GM18861 (cell line): ENCODE measurements at regions not wholly inside any gene's neighbourhood (a gene's known extent, or its start where the extent isn't known, plus 50 kb on each side); places are given as distances from the start of the nearest gene placed in this dataset.
"Not testable (repeated sequence)": the region's sequence is repeated elsewhere in the genome, so short reads cannot be mapped to it uniquely, and the experiment has no call there.

ENCODE experiments used
- ATAC-seq: cut with Tn5 transposase; IDR thresholded peaks from one replicate; pipeline ENCODE4 v1.9.1; 2021; ENCODE audit not compliant: unreplicated experiment

DNA sequence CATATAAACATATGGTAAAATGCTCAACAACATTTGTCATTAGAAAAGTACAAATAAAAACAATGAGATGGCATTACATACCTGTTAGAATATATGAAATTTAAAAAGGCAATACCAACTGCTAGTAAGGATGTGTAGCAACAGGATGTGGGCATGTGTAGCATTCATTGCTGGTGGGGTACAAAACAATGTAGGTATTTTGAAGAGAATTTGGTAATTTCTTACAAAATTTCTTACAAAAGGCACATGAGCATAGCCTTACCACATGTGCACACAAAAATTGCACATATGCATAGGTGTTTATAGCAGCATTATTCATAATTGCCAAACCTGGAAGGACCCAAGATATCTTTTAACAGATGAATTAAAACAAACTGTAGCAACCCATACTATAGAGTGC, 1355.1 kb upstream of the CITED2 start:
- no peak for ATAC-seq

DNA sequence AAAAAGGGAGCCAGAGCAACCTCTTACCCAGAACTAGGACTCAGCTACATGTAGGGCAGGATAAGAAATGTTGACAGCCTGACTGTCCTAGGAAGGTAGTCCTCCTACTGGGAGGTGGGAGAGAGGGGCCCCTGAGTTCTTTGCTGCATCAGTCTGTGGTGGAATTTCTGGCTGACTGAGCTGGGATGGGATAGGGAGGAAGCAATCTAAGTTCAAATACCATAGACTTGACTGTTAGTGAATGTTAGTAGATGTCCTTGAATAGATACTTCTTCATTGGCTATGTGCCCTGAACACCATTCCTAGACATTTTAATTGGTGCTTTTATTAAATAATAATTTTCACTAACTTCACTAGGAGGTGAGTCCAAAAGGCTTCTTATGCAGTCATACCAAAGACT, 1343.6 kb upstream of the CITED2 start:
- no peak for ATAC-seq

DNA sequence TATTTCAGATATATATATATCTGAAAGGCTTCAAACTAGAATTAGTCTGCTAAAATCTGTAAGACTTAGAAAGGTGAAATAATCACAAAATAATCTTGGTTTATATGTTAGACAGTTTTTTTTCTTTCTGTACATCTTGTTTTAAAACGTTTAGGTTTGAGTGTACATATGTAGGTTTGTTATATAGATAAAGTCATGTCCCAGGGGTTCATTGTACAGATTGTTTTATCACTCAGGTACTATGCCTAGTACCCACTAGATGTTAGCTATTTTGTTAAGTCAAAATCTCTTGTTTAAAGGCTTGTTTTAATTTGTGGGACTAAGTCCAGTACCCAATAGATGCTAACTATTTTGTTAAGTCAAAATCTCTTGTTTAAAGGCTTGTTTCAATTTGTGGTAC, 1339.0 kb upstream of the CITED2 start:
- no peak for ATAC-seq

DNA sequence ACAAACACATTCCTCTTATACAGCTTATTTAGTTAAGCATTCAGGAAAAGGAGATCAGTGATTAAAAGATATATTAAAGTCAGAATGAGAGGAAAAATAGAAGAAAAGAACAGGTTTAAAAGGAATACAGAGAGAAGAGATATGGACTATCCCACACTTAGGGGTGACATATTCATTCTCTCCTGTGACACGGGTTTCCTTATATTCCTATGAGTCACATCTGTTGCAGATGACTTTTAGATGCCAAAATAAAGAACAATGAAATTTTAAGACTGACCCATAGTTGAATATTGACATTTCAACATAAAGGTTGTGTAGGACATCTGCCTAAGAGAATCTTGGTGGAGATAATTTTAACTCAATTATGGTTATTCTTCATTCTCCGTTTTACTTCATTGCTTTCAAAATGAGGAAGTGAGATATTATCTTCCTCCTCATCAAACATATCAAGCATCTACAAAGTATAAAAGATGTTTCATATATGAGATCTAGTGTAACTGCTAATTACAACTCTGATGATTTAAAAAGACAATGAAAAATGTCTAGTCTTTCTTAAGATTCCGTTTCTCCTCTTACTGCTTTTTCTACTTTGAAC, 1336.7 kb upstream of the CITED2 start:
- peak; percentile 87 for ATAC-seq

DNA sequence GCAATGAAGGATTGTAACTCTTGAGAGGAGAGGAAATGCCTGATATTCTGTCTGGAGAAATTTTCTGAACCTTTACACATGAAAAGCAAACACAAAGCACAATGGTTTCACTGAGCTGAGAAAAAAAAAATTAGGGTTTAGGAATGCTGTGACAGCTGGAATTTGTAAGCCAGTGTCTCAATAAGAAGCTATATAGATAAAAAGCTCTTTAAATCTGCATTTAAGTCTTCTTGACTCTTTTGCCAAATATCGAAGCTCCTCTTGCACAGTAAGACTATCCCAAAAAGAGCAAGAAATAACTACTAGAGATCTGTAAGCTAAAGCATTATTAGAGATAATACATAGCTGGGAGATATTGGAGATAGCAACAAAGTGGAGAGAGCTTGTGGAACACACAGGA, 1334.0 kb upstream of the CITED2 start:
- no peak for ATAC-seq

DNA sequence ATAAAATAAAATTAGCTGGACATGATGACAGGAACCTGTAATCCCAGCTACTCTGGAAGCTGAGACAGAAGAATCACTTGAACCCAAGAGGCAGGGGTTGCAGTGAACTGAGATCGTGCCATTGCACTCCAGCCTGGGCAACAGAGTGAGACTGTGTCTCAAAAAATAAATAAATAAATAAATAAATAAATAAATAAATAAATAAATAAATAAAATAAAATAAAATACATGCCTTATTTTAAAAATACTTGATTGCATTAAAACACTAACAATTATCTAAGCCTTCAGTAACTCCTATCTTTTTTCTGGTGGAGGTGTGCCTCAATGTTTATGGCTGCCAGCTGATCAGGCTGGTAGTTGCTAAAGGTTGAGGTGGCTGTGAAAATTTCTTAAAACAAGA, 1329.6 kb upstream of the CITED2 start:
- ATAC-seq = not testable (repeated sequence)

DNA sequence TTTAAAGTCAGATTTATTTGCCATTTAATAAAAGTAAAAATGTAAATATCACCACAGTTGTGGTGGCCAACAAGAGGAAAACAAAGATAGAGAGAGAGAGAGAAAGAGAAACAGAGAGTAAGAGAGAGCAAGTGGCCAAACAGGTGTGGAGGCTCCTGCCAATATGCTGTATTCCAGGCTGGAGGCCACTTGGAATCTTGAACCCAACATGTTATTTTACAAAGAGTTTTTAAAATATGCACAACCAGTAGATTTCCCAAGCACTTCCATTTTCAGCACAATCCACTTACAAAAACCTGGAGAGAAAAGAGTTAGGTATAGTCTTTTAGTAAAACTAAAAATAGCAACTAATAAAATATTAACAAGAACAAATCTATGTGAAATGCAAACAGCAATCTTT, 1323.1 kb upstream of the CITED2 start:
- no peak for ATAC-seq

DNA sequence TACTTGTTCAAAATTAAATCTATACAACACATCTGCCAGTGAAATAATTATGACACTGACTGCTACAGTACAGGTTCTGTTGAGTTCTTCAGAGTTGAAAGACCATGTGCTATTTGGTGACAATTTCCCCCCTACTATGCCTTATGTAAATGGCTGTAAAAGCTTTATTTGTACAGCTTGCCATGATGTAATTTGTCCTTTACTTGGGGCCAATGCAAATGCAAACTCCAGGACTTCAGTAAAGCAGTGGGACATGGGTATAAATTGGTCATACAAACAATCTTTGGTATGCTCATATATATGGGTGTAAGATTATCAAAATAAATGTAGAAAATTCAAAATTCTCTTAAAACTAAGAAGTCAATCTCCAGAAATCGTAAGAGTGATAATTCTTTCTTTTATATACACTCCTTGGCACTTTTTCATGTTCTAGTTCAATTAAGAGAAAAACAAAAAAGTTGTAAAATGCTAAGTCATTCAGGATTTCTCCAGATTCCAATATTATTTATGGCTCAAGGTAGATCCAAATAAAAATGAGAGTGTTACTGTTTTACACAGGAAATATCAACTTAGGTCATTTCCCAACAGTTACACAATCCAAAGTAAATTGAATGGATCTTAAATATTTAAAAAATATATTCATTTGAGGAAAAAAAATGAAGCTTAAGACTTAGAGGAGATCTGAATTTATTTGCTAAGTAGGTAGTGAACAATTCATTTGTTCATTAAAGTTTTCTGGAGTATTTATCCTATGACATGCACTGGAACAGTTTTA, 1310.5 kb upstream of the CITED2 start:
- ATAC-seq = no peak

DNA sequence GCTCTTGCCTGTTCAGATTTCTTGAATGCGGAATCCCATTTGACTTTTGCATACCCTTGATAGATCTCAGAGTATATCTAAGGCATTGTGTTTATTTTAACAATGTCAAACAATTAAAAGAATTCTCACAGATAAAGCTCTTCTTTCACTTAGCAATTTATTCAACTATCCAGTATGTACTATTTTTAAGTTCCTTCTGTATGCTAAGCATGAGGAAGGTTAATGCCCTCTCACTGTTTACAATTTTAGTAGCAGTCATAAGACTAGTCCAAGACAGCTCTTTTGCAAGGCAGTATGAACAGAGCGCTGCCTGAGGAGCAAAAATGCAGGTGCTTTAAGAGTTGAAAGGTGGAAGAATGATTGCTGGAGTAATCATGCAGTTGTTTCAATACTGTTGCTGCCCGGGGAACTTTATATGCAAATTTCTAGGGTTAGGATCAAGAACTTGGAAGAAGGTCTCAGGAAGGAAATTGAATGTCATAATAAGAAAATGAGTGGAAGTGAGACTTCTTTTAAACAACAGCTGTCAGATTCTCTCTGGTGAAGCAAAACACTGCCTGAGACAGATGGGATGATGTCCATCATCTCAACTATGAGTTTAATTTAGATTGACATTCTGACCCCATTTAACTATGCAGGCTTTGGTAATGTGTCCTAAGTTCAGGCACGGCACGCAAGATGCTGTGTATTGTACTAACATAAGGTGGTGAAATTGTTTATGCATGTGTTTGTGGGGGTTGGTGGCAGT, 1303.5 kb upstream of the CITED2 start:
- no peak for ATAC-seq

DNA sequence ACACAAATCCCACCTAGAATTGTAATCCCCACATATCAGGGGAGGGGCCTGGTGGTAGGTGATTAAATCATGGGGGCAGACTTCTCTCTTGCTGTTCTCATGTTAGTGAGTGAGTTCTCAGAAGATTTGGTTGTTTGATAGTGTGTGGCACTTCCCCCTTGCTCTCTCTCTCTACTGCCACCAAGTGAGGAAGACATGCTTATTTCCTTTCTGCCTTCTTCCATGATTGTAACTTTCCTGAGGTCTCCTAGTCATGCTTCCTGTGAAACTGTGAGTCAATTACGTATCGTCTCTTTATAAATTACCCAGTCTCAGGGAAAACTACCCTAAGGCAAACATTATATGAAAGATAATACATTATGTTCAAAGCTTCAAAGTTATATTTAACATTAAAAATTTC, 1297.5 kb upstream of the CITED2 start:
- peak; percentile 40 for ATAC-seq

DNA sequence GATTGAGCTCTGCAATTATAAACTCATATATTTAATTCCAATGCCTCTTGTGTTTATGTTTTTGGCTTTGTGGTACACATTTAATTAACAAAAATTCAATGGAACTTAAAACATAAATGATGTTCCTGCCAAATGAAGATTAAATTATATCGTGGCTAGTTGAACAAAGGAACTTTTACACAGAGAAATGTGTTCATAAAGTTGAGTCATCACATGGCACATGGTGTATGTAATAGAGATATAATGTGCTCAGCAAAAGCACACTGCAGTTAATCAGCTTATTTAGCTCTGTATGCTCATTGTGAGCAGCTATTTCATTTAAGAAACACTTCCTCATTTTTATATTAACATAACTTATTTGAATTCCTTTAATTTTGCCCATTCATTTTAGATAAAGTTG, 1295.6 kb upstream of the CITED2 start:
- ATAC-seq = no peak

DNA sequence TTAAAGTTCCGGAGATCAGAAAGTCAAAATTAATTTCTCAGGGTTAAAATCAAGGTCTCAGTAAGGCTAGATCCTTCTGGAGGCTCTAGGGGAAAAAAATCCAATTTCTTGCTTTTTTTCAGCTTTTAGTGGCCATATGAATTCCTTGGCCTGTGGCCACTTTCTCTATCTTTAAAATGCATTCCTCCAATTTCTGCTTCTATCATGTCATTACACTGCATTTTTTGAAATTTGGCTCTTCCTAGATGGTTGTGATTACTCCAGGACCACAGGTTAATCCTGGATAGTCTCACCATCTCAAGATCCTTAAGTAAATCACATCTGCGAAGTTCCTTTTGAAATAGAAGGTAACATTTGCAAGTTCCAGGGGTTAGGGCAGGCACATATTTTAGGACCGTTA, 1294.9 kb upstream of the CITED2 start:
- ATAC-seq = no peak

DNA sequence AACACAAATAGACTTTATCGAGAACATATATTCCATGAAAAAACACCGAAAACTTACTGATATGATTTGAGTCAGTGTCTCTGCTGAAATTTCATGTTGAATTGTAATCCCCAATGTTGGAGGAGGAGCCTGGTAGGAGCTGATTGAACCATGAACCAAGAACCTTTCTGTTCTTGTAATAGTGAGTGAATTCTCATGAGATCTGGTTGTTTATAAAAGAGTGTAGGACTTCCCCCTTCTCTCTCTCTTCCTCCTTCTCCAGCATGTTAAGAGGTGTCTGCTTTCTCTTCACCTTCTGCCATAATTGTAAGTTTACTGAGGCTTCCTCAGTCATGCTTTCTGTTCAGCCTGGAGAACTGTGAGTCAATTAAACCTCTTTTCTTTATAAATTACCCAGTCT, 1289.3 kb upstream of the CITED2 start:
- ATAC-seq = peak; percentile 83

DNA sequence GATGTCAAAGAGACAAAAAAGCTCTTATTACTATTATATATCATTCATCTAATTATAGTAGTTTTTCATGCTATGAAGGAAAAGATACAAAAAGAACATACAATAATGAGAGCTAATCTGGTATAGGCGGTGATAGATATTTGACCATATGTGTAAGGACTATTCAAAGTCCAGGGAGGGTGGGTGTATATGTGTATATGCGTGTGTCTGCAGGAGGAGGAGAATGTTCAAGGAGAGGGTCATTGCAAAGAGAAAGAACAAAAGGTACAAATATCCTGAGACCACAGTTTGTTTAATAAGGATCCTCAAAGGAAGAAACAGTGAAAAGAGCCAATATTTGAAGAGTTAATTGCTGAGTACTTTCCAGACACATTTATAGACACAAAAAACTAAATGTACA, 1288.6 kb upstream of the CITED2 start:
- ATAC-seq = no peak

DNA sequence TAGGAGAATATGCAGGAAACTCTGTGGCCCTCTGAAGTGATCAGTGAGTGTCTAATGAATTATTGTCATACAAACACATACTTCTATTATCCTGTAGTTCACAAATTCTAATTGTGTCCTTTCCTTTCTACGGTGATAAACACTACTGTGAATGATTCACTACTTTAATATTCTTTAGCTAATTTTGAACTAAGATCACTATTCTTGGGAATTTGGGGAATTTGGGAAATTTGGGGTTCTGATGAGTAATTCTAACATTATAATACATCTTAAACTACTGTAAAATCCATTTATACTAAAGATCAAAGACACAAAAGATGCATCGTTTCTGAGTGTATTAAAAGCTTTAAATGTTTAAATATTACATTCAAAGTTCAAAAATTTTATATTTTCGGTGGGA, 1287.2 kb upstream of the CITED2 start:
- no peak for ATAC-seq

DNA sequence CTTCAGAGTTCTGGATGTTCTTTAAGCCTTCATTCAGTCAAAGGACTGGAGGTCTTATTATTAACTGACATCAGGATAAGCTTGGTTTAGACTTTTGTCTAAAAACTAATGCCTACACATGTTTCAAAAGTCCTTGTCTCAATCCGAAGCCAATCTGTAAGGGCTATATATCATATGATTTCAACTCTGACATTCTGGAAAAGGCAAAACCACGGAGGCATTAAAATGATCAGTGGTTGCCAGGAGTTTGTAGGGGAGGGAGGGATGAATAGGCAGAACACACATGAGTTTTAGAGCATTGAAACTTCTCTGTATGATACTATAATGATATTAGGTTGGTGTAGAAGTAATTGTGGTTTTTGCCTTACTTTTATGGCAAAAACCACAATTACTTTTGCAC, 1285.8 kb upstream of the CITED2 start:
- no peak for ATAC-seq

DNA sequence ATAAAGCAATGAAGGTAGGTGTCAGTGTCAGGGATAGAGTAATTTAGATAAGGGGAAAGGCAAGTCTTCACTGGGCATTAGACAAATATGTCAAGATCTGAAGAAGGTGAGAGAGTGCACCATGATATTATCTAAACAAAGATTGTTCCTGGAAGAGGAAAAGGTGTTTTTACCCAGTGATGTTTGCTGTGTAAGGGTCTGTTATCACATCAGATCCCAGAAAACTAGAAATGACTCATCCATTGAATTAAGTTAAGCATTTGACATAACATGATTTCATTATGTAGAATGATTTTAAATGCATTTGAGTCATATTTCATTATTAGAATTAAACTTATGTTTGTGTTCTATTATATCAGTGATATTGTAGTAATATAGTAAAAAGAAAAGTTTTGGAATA, 1279.5 kb upstream of the CITED2 start:
- ATAC-seq = no peak

DNA sequence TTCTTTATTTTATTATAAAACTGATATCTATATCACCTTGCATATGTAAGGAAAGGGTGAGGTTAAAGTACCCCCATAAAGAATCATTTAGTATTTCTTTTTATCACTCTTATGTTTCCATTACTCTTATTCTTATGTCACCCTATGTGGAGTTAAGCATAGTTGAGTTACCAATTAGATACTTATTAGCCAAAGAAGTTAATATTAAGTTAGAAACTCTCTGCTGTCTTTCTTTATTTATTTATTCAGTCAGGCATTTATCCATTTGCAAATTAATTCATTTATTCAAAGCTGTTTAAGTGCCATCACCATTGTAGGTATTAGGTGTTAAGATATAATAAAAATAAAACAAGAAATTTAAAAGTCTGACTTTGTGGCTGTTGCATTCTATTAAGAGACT, 1279.1 kb upstream of the CITED2 start:
- no peak for ATAC-seq

DNA sequence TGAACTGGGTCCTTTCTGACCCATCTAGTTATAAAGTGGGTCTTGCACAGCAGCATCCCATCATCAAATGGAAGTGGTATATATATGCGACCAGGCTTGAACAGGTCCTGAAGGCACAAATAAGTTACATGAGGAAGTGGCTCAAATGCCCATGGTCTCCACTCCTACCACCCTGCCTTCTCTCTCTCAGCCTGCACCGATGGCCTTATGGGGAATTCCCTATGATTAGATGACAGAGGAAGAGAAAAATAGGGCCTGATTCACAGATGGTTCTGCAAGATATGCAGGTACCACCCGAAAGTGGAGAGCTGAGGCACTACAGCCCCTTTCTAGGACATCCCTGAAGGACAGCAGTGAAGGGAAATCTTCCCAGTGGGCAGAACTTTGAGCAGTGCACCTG, 1275.1 kb upstream of the CITED2 start:
- not testable (repeated sequence) for ATAC-seq

DNA sequence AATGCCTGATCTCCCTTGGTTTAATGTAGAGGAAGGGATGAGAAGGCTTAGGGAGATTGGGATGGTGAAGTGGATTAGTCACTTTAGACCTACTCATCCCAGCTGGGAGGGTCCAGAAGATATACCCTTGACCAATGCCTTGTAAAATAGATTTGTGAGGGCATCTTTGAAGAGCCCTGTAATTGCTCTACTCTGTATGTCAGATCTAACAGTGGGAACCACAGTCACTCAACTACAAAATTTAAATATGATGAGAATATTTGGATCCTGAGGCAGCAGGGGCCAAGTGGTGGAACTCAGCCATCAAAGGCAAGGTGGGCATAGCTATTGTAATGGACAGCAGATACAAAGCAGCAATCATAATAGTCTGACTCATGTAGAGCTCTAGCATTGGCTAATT, 1272.9 kb upstream of the CITED2 start:
- ATAC-seq = not testable (repeated sequence)

DNA sequence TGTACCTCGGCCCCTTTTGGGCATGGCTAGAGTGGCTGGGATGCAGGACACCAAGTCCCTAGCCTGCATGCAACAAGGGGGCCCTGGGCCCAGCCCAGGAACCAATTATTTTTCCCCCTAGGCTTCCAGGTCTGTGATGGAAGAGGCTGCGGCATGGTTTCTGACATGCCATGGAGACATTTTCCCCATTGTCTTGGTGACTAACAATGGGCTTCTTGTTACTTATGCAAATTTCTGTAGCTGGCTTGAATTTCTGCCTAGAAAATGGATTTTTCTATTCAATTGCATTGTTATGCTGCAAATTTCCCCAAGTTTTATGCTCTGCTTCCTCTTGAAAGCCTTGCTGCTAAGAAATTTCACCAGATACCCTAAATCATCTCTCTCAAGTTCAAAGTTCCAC, 1269.6 kb upstream of the CITED2 start:
- ATAC-seq = no peak

DNA sequence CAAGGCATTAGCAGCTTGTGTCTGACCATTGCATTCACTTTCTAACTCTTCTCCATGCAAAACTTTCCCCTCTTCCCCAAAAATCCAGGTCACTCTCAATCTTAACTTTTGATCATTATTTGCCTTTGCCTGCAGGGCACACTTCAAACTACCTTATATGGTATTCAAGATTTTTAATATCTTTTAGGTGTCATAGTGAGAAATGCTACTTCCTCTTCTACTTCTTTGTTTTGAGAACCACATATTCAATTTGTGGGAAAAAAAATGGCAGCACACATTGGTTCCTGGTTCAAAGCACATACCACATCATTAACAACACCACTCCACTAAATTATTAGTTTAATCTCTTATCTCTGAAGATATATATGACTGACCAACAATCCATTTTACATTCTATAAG, 1267.0 kb upstream of the CITED2 start:
- peak; percentile 67 for ATAC-seq
